ENCODE measurements at regions not wholly inside any gene's neighbourhood (a gene's known extent, or its start where the extent isn't known, plus 50 kb on each side); places are given as distances from the start of the nearest gene placed in this dataset.
"Not testable (repeated sequence)": the region's sequence is repeated elsewhere in the genome, so short reads cannot be mapped to it uniquely, and the experiment has no call there.

- no peak for DNase-seq (ENCODE audit: low read depth)
Measured at GRCh38 chr2:43149482-43150107, 76.8 kb downstream of the ZFP36L2 start.

DNA sequence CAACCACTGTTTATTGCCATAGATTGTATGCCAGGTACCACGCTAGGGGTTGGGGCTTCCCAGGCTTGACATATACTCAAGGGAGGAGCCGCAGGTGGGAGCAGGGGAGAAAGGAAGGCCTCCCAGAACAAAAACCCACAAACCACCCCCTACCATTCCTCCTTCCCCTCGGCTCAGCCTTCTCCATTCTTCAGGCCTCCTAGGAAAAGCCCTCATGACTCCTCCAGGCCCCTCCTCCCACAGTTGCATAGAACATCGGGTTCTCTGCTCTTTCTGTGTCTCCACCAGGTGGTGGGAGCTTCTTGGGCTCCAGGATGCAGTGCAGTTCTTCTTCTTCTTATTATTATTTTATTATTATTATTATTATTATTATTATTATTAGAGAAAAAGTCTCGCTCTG, 80.3 kb downstream of the ZFP36L2 start:
- DNase-seq (ENCODE audit: low read depth) = no peak

GRCh38 chr2:43144263-43144662, 82.1 kb downstream of the ZFP36L2 start:
- no peak for DNase-seq (ENCODE audit: low read depth)

DNA sequence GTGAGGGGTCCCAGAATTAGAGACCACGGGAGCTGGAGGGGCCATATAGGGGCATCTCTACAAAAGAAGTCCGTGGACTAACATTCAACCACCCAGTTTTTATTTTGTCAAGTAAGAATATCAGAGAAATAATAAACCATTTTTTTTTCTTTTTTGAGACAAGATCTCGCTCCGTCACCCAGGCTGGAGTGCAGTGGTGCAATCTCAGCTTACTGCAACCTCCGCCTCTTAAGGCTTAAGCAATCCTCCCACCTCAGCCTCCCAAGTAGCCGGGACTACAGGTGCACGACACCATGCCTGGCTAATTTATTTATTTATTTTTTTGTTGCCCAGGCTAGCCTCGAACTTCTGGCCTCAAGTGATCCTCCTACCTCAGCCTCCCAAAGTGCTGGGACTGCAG, 82.7 kb downstream of the ZFP36L2 start:
- no peak for DNase-seq (ENCODE audit: low read depth)

GRCh38 chr2:43142921-43143438, 83.4 kb downstream of the ZFP36L2 start:
- peak; percentile 20 for DNase-seq (ENCODE audit: low read depth)

DNA sequence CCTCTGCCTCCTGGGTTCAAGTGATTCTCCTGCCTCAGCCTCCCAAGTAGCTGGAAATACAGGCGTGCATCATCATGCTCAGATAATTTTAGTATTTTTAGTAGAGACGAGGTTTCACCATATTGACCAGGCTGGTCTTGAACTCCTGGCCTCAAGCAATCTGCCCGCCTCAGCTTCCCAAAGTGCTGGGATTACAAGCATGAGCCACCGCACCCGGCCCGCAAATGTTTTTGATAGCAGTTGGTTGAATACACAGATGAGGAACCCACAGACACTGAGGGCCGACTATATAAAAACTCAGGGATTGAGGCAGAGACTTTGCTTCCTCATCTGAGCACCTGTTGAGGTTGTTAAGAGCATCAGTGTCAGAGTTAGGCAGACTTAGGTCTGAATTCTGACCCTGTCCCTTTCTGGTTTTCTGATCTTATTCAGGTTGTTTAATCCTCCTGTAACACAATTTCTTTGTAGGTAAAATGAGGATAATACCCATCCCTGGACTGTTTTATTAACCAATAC, 84.7 kb downstream of the ZFP36L2 start:
- not testable (repeated sequence) for DNase-seq (ENCODE audit: low read depth)

DNA sequence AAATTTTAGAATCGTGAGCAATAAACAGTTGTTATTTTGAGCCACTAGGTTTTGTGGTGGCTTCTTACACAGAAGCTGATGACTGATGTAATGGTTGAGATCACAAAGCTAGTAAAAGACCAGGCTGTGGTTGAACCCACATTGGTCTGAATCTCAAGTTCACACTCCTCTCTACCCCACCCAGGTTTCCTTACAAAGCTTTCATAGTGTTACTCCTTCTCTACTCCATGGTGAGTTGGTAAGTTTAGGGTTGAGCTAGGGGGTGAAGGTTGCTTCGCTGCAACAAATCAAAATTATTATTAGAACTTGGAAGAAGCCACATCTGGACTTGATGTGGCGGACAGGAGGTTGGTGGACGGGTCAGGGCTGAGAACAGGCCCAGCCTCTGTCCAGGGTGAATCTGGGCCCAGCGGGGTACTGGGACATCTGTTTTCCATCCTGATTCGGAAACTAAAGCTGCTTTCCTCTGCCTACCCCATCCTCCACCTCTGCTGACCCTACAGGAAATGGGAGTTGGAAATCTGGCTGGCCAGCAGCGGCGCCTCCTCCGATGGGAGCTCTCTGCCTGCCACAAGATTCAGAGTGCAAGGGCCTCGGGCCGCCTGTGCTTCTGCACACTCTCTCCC, 86.3 kb downstream of the ZFP36L2 start:
- DNase-seq (ENCODE audit: low read depth) = no peak

DNA sequence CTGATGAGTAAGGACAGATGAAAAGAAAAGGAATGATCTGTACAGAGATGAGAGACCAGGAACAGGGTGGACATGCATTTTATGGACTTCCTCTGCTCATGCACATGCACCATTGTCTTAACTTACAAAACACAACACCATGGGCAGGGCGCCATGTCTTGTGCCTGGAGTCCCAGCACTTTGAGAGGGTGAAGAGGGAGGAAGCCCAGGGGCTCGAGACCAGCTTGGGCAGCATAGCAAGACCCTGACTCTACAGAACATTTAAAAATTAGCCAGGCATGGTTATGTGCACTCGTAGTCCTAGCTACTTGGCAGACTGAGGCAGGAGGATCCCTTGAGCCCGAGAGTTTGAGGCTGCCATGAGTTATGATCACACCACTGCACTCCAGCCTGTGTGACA, 86.9 kb downstream of the ZFP36L2 start:
- DNase-seq (ENCODE audit: low read depth) = no peak

GRCh38 chr2:43138441-43138840, 88.0 kb downstream of the ZFP36L2 start:
- no peak for DNase-seq (ENCODE audit: low read depth)

GRCh38 chr2:43136876-43137275, 89.5 kb downstream of the ZFP36L2 start:
- no peak for DNase-seq (ENCODE audit: low read depth)

GRCh38 chr2:43136011-43136799, 90.2 kb downstream of the ZFP36L2 start:
- DNase-seq (ENCODE audit: low read depth) = no peak

DNA sequence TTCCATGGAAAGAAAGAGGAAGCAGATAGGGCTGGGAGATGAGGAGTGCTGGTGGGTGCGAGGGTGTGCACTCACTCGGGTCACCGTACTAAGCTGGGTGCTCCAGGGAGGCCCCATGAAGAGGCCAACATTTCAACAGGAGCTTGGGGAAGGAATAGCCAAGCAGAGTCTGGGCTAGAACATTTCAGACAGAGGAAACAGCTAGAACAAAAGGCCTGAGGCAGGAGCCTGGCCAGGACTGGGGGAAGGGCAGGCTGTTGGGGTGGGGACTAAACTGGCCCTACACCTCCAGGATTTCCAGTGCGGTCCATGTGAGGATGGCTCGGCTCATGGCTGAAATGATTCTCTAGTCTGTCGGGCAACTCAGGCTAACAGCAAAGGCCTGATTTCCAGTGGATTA, 90.8 kb downstream of the ZFP36L2 start:
- no peak for DNase-seq (ENCODE audit: low read depth)

GRCh38 chr2:43134571-43134889, 91.9 kb downstream of the ZFP36L2 start:
- no peak for DNase-seq (ENCODE audit: low read depth)

- no peak for DNase-seq (ENCODE audit: low read depth)
Measured at GRCh38 chr2:43133708-43134570, 92.5 kb downstream of the ZFP36L2 start.

- DNase-seq (ENCODE audit: low read depth) = no peak
Measured at GRCh38 chr2:43133336-43133707, 93.1 kb downstream of the ZFP36L2 start.

- DNase-seq (ENCODE audit: low read depth) = no peak
Measured at GRCh38 chr2:43132683-43133301, 93.6 kb downstream of the ZFP36L2 start.

DNA sequence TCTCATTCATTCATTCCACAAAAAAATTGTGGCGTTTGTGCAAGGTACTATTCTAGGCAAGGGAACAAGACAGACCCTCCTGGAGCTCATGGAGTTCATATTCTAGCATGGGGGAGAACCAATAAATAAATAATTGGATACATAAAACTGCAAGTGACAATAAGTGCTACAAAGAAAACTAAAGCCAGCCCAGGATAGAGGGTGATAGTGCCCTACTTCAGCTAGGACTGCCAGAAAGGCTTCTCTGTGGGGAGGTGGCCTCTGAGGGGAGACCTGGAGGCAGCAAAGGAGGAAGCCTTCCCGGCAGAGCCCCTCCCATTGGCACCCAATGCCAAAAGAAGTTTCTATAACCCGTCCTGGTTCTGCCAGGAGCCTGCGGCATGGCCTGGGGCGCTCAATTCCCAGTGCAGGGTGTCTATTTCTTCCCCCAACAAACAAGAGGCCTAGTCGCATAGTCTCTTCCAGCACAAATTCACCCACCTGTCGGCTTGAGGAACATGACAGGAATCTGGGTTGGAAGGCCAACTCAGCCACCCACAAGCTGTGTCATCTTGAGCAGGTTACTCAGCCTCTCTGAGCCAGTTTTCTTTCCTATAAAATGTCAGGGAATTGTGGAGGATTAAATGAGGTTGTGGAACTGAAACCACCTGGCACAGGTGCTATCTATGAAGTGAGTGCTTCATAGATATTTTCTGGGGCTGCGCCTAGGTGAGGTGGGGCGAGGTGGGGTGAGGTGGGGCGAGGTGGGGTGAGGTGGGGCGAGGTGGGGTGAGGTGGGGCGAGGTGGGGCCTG, 94.3 kb downstream of the ZFP36L2 start:
- no peak for DNase-seq (ENCODE audit: low read depth)

DNA sequence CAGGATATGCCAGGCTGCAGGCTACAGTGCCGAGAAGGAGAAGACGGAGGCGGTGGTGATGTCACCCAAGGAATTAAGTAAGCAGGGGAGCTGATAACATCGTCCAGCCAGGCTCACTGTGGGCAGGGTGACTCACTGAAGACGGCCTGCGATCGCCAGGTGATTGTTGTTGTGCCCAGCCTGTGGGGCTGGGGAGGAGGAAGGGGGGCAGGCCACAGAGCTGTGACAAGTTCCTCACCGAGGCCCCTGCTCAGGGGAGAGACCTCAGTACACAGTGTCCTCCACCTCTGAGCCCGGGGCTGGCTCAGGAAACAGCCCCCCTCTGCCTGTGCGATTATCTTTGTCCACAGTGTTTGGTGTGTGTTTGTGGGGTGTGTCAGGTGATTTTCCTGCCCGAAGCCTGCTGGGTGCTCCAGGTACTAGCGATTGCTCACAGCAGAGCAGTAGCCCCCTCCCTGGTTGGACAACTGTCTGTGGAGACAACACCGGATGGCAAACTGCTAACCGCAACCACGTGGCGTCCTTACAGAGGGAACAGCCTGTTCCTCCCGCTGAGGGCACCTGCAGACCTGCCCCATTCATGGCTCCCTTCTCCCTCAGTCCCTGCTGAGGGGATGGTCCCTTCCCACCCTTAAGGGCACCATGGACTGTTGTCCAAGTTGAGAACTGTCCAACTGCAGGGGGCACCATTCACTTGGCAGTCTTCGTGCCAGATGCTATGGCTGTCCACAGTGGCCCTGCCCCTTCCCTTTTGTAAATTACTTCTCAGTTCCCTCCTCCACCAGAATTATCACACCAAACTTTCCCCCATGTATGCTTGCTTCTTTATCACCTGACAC, 95.1 kb downstream of the ZFP36L2 start:
- DNase-seq (ENCODE audit: low read depth) = peak; percentile 93

GRCh38 chr2:43130548-43130875, 95.9 kb downstream of the ZFP36L2 start:
- no peak for DNase-seq (ENCODE audit: low read depth)

All from M059J (cell line).